ENCODE measurements at regions not wholly inside any gene's neighbourhood (a gene's known extent, or its start where the extent isn't known, plus 50 kb on each side); places are given as distances from the start of the nearest gene placed in this dataset.

- TF ChIP-seq ZNF274 (IDR thresholded peaks at IDR 0.05; ENCODE audit: low read depth, low read length) = no peak
- H3K4me3 ChIP-seq (ENCODE audit: low read length) = no peak overlapping the region
These were observed 342.8 kb downstream of the MTX2 start for GRCh38 chr2:176612036-176612435.

- H3K4me3 ChIP-seq (ENCODE audit: low read length) = no peak overlapping the region
- no peak for TF ChIP-seq ZNF274 (IDR thresholded peaks at IDR 0.05; ENCODE audit: low read depth, low read length)
These were observed 343.5 kb downstream of the MTX2 start for GRCh38 chr2:176612736-176613135.

- no peak overlapping the region for H3K4me3 ChIP-seq (ENCODE audit: low read length)
- TF ChIP-seq ZNF274 (IDR thresholded peaks at IDR 0.05; ENCODE audit: low read depth, low read length) = no peak
These were observed 344.2 kb downstream of the MTX2 start for GRCh38 chr2:176613323-176613987.

- no peak for TF ChIP-seq ZNF274 (IDR thresholded peaks at IDR 0.05; ENCODE audit: low read depth, low read length)
- no peak overlapping the region for H3K4me3 ChIP-seq (ENCODE audit: low read length)
These were observed 344.8 kb downstream of the MTX2 start for GRCh38 chr2:176614049-176614448.

- no peak for TF ChIP-seq ZNF274 (IDR thresholded peaks at IDR 0.05; ENCODE audit: low read depth, low read length)
- H3K4me3 ChIP-seq (ENCODE audit: low read length) = no peak overlapping the region
These were observed 345.7 kb downstream of the MTX2 start for GRCh38 chr2:176614930-176615329.

GRCh38 chr2:176619504-176619903, 350.3 kb downstream of the MTX2 start:
- no peak for TF ChIP-seq ZNF274 (IDR thresholded peaks at IDR 0.05; ENCODE audit: low read depth, low read length)

GRCh38 chr2:176621350-176621749, 352.1 kb downstream of the MTX2 start:
- no peak overlapping the region for H3K4me3 ChIP-seq (ENCODE audit: low read length)
- TF ChIP-seq ZNF274 (IDR thresholded peaks at IDR 0.05; ENCODE audit: low read depth, low read length) = no peak

More at GRCh38 chr2:176619504-176619903, 350.3 kb downstream of the MTX2 start:
- H3K4me3 ChIP-seq (ENCODE audit: low read length) = no peak overlapping the region

- no peak for TF ChIP-seq ZNF274 (IDR thresholded peaks at IDR 0.05; ENCODE audit: low read depth, low read length)
These were observed 353.6 kb downstream of the MTX2 start for GRCh38 chr2:176622792-176623191.

GRCh38 chr2:176626796-176627195, 357.6 kb downstream of the MTX2 start:
- TF ChIP-seq ZNF274 (IDR thresholded peaks at IDR 0.05; ENCODE audit: low read depth, low read length) = no peak
- no peak overlapping the region for H3K4me3 ChIP-seq (ENCODE audit: low read length)

More at GRCh38 chr2:176622792-176623191, 353.6 kb downstream of the MTX2 start:
- H3K4me3 ChIP-seq (ENCODE audit: low read length) = no peak overlapping the region

GRCh38 chr2:176628438-176628837, 359.2 kb downstream of the MTX2 start:
- H3K4me3 ChIP-seq (ENCODE audit: low read length) = no peak overlapping the region

GRCh38 chr2:176633754-176634153, 364.5 kb downstream of the MTX2 start:
- no peak overlapping the region for H3K4me3 ChIP-seq (ENCODE audit: low read length)
- no peak for TF ChIP-seq ZNF274 (IDR thresholded peaks at IDR 0.05; ENCODE audit: low read depth, low read length)

More at GRCh38 chr2:176628438-176628837, 359.2 kb downstream of the MTX2 start:
- no peak for TF ChIP-seq ZNF274 (IDR thresholded peaks at IDR 0.05; ENCODE audit: low read depth, low read length)

GRCh38 chr2:176636401-176636800, 367.2 kb downstream of the MTX2 start:
- H3K4me3 ChIP-seq (ENCODE audit: low read length) = no peak overlapping the region
- no peak for TF ChIP-seq ZNF274 (IDR thresholded peaks at IDR 0.05; ENCODE audit: low read depth, low read length)

GRCh38 chr2:176637142-176637485, 367.9 kb downstream of the MTX2 start:
- peak overlapping the region; percentile 62; the same call in 1 of the 2 replicates for H3K4me3 ChIP-seq (ENCODE audit: low read length)
- no peak for TF ChIP-seq ZNF274 (IDR thresholded peaks at IDR 0.05; ENCODE audit: low read depth, low read length)

GRCh38 chr2:176637486-176638166, 368.4 kb downstream of the MTX2 start:
- H3K4me3 ChIP-seq (ENCODE audit: low read length) = peak overlapping the region; percentile 62

More at GRCh38 chr2:176637486-176638166, 368.4 kb downstream of the MTX2 start:
- no peak for TF ChIP-seq ZNF274 (IDR thresholded peaks at IDR 0.05; ENCODE audit: low read depth, low read length)

Data from GM08714 (cell line).